GM21737 (cell line): ENCODE measurements at regions not wholly inside any gene's neighbourhood (a gene's known extent, or its start where the extent isn't known, plus 50 kb on each side); places are given as distances from the start of the nearest gene placed in this dataset.

Experiments
- ATAC-seq: cut with Tn5 transposase; IDR thresholded peaks from one replicate; pipeline ENCODE4 v1.9.1; 2021; ENCODE audit warnings: mild to moderate bottlenecking, moderate library complexity; ENCODE audit not compliant: unreplicated experiment

DNA sequence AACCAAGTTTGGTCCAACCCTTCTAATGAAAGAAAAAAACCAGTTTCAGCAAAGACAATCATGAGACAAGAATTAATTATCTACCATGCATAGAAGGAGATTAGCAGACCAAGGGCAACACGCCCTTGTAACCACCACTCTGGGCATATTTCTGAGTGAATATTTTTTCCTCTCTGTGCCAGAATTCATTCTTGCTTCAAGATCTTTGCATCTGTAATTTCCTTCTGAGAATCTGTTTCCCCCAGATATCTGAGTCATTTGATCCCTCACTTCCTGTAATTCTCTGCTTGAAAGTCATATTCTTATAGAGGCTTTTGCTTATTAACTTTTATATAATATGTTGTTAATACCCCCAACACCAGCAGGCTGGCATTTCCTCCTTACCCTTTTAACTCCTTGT lies 243.7 kb downstream of the SLC16A7 start:
- no peak for ATAC-seq

DNA sequence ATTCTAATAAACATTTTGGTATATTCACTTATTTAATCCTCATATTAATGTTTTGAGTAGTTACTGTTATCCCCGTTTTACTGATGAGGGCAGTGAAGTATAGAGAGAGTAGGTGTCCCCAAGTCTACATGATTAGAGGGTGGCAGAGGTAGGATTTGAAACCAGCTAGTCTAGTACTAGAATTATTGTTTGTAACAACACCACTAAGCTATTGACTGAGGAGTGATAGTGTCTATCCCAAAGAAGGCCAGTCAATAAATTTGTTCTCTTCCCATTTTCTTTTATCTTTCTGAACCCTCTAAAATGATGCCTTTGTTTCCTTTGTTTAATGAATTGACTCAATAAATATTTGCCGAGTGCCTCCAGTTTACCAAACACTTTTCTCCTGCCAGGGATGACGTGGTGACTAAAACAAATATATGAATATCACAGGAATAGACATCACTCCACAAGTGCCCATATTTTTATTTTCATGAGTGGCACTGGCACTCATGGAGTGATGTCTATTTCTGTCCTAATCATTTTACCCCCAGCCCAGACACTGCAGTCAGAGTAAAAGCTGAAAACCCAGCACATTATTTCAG lies 247.5 kb downstream of the SLC16A7 start:
- no peak for ATAC-seq

DNA sequence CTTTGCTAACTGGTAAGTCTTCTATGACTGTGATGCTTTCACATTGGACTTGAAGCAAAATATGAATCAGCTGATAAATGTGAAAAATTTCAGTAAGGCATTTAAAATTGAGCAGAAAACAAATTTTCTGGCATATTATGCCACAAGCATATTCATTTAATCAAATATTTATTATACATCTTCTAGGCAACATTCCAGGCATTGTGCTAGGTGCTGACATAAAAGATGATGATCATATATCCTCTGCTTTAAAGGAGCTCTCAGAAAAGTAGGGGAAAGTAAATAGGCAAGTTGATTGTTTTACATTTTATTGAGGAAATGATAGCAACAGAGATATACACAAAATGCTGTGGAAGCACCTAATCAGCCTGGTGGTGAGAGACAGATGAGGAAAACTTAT lies 248.9 kb downstream of the SLC16A7 start:
- no peak for ATAC-seq

DNA sequence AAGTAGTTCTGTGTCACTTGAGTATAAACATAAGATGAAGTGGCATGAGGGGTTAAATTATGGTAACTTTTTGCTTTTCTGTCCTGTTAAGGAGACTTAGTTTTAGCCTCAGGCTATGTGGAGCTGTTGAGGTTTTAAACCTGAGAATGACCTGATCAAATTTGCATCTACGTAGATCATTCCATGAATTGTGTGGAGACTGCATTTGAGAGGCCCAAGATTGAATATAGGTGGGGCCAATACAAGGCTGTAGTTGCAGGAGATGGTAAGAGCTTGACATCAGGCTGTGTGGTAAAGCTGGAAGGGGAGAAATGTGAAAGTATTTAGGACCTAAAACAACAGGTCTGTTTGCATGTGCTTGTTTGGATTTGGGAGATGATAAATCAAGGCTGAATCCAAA lies 249.5 kb downstream of the SLC16A7 start:
- ATAC-seq: no peak

DNA sequence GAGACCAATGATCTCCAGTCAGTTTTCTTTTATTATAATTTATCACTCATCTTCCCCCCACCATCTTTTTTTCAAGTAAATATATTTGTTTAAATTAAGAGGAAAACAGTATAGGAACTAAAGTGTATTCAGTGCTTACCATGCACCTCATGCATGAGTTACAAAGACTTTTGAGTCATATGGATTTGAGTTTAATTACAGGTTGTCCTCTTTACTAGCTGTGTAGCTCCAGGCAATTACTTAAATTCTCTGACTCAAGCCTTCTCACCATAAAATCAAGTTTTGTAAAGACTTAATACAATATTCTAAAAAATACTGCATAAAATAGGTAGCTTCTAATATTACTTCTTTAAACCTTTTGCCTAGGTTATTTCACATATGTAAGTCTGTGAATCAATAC lies 251.3 kb downstream of the SLC16A7 start:
- no peak for ATAC-seq

DNA sequence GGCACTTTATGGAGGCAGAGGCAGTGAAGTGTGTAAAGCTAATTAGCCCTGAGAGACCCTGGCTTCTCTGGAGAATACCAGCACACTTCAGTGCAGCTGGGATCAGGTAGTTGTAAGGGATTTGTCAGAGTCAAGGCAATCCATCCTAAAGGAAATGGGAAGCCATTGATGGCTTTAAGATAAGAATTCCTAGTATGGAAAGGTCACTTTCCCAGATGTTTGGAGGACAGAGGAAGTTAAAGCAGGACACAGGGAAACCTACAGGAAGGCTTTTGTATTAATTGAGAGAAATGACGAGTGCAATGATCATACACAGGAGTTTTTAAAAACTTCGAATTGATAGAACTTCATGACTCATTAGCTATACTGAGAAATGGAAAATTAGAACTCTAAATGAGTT lies 254.4 kb downstream of the SLC16A7 start:
- no peak for ATAC-seq

DNA sequence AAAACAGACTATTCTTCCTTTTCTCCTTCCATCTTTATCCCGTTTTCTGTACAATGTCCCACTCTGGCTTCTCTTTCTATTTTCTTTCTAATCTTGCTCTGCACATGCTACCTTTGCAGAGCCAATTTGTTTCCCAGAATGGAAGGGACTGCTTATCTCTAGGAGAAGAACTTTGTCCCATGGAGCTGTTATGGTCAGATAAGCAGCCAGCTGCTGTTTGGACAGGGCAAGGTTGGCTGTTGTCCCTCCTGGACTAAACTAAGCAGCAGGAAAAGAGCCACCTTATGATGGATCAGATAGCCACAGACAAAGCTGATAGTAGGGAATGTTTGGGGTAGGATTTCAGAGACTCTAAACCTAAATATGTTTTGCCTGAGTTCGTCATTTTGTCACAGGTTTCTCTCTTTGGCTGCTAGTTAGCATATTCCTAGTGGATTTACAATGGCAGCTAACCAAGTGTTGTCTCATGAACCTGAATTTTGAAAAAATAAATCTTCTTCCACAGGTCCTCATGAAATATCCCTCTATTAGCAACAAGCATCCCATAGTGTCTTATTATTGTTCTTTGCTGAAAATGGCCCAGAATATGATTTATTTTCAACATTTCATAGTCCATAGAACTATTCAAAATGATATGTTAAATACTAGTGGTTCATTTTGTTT lies 262.8 kb downstream of the SLC16A7 start:
- no peak for ATAC-seq

DNA sequence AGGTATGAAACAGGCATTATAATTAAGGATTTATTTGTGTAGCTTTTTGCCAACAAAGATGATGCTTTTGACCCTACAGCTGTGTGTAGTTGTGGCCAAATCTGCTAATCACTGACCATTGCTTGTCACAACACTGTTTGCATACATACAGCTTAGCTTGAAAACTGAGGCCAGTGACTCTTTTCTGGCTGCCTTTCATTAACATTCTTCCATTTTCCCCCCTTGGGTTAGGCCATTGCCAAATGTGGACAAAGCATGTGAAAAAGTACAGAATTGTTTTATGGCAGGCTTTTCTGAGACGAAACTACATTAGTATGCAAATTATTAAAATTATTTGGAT lies 263.3 kb downstream of the SLC16A7 start:
- no peak for ATAC-seq

DNA sequence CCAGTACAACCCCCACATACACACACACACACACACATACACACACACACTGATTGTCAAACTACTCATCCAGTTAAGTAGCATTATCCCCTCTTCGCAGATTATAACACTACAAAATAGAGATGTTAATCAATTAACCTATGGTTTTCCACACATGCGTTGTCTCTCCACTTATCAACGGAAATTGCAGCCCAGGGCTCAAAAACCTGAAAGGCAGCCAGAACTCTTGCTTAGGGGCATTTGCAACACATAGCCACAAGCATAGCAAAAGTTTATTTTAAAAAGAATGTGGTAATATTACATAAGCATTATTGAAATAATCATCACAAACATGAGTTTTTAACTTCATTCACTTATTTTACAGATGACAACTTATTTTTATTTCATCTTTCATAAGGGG lies 265.8 kb downstream of the SLC16A7 start:
- ATAC-seq: no peak

DNA sequence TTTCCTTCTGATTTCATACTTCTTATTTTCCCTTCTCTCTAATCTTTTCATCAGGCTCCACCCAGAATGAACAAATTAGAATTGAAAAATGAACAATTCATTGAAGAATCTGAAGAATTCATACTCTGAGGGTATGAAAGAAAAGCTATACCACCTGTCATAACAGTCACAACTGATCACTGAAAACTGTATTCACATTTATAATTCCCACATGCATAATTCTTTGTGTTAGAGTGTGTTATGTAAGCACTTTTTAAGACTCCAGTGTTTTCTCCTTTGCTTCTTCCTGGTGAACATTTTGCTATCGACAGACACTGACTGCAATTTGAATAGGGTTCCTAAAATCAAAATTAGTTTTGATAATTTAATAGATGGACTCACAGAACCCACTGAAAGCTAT lies 271.2 kb downstream of the SLC16A7 start:
- ATAC-seq: no peak

DNA sequence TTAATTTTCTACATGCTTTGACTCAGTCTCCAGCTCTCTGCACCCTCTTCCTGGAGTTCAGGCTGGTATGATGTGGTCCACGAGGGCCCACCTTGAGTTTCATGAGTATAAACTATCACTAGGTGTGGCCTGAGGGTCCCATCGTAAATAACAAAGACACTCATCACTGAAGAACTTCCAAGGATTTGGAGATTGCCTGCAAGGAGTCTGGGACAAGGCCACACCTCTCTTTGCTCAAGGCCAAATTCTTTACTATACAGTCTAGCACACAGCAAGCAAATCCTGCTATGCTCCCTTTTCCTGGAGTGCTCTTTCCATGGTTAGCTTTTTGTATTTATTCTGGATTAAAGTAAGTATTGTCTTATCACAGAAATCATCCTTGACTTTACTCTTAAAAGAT lies 271.9 kb downstream of the SLC16A7 start:
- ATAC-seq: no peak

DNA sequence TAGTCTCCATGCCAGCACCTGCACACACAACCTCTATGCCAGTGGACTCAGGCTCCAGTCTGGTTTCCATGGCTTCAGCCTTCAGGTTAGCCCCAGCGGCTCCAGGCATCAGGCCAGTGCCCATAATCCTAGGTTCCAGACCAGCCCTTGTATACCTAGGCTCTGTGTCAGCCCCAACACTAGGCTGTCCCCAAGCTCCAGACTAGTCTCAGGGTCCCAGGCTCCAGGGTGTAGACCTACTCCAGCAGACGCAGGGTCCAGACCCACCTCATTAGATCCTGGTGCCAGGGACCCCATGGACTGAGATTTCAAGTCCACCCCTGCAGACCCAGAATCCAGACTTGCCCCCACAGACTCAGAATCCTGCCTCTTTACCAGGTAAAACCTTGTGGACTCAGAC lies 275.9 kb downstream of the SLC16A7 start:
- ATAC-seq: no peak

DNA sequence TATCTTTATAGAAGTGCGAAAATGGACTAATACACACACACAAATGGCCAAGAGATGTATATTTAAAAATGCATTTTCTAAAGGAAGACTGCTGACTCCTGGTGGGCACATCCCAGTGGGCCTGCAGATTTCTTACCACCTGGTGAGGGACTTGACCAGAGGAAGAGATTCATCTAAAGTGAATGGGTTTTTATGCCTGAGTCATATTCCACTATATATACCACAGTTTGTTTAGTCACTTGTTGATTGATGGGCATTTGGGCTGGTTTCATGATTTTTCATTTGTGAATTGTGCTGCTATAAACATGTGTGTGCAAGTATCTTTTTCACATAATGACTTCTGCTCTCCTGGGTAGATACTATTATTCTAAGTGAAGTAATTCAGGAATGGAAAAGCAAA lies 277.3 kb downstream of the SLC16A7 start:
- no peak for ATAC-seq

DNA sequence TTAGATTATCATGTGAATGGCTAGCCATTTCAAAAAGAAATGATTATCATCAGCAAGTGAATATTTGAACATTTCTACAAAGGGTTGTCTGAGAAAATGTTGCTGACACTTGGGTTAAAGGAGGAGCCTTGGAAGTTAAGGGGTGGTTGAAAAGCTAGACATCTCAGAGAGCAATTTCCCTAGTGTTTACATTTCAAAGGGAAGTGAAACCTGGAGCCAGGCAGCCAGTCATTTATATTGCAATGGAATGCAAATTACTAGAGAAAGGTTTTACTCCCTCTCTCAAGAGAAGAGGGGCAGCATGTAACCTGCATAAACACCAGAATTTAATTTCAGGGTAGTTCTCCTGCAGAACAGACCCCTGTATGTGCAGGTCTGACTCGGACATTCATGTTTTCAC lies 279.0 kb downstream of the SLC16A7 start:
- ATAC-seq: no peak

DNA sequence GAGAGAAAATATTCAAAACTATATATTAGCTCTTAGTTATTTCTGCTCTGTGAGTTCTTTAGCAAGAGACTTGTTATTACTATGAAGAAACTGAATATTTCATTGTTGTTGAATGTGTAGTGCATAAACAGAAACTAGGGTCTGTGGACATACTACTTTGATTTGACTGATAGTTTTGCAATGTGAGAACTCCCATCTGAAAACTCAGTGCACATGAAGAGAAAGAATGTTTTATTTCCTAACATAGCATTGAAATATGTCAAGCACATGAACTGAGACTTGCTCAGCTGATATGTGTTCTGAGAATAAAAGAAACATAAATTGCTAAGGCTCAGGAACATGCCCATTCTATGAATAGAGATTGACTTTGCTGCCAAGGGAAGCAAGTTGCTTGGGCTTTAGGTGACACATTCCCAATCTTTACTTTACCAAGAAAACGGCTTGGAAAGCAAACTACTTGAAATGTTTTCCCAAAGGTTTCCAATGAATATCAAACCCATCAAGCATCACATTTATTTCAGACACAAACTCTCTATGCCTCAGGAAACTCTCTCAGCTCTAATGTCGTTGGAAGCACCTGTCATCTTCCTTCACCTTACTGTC lies 290.4 kb downstream of the SLC16A7 start:
- ATAC-seq: no peak

DNA sequence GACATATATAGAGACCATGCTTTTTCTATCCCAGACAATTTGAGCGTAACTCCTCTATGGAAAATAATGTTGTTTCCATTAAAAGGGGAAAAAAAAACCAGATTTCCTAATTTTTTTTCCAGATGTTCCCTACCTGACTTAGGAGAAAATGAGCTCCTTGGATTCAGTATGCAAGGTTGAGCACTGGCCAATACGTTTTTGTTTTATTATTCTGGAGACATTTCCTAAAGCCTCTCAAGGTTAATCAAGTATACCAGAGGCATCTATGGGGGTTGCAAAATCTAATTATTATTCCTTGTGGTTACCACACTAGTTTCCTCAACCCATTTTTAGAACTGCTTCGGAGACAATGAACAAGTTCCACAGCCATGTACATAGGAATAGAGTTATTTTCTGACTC lies 291.3 kb downstream of the SLC16A7 start:
- ATAC-seq: no peak

DNA sequence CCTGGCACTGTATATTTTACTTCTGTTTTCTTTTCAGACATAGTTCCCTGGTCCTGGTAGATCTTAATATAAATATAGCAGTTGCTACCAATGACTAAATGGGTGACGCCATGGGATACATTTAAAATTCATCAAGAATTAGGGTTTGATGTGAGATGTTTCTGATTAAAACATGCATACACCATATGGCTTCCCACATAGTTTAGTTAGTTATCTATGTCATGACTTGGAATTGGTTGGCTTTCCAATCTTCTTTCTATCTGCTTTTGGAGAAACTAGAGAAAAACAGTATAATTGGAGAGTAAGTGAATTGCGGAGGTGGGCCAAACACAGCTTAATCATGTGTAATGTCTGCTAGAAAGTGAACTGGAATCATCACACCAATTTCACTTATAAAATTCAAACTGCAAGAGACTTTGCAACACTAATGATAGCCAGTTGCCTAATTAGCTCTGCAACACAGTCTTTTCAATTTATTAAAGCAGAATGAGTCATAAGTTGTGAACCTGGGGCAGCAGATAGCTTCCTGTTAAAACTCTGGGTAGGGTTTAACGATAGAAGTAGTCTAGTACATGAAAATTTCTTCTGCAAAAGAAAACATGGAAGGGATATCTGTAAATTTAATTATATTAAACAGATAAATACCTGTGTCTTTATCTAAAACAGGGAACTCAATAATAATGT lies 295.2 kb downstream of the SLC16A7 start:
- ATAC-seq: no peak

DNA sequence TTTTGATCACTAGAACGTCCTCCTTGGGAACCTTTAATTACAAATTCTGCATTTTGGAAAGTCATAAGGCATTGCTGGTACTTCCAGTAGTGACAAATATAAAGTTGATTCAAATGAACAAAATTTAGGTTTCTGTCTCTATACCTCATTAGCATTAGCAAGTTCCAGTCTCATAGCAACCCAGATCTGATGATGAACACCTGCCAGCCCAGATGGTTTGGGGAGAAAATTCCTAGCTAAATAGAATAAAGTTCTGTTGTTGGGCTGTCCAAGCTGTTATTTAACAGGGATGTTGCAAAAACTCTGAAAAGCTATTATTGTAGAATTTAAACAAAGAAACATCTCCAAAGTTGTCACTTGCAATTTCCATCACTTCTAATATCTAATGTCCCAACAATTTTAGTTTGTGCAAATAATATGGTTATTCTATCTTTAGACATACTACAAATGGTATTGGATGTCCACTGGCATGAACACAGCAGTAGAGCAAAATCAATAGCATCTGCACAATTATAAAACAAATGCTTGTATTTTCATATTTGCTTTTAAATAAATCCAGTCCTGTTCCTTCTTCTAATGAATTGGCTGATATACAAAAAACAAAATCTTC lies 299.4 kb downstream of the SLC16A7 start:
- ATAC-seq: no peak

DNA sequence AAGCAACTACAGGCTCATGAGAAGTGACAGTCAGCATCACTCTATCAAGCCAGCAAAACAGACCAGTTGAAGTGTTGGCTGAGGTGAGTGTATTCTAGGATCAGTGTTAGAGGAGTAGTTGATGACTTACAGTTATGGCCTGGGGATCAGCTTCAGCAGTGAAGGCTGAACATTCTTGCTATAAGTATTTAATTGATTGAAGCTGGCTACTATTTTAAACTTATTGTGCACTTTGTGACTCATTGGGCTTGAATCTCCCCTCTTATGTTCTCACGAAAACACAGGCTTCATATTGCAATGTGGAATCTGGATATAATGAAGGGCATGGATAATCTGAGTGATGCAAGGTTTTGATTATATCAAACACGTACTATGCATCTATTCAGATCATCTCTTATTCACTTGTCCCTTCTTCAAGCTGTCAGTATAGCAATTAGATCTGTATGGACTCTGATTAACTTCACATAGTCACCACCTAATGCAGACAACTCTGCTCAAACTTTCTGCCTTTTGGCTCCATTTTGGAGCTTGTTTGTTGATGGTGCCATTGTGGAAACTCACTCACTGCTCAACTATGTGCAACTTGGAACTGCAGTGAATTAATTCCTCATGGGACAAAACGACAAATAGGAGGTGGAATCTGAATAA lies 309.2 kb downstream of the SLC16A7 start:
- ATAC-seq: no peak

DNA sequence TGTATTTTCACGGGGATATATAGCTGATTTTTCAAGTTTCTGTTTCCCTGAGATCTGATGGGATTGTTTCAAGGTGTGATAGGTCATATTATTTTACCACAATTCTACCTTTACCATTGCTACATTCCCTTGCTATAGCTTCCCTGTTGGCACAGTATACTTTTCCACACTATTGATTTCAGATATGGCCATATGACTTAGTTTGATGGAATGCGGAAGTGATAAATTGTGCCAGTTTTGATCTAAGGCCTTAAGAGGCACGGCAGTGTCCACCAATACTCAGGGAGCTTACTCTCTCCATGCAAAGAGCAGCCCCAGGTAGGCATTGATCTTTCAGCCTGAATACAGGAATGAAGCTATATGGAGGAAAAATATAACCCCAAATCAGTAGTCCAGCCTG lies 315.7 kb downstream of the SLC16A7 start:
- ATAC-seq: no peak

DNA sequence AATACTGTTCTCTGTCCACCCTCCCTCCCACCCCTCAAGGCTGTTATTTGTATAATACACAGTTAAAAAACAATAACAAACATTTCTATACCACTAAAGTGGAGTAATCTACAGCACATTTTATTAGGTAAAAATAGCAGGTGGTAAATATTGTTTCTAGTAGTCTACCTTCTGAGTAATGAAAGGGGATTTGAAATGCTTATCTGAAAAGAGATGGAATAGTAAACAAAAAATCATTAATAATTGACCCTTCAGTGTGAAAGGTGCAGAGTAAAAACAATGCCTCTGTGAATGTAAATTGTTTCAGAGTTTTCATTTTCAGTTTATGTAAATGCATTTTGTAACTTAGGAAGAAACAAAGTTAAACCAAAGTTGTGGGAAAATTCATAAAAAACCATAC lies 321.2 kb downstream of the SLC16A7 start:
- ATAC-seq: no peak
